GM12872 (cell line): ENCODE measurements at regions not wholly inside any gene's neighbourhood (a gene's known extent, or its start where the extent isn't known, plus 50 kb on each side); places are given as distances from the start of the nearest gene placed in this dataset.

Experiments
- CTCF ChIP-seq: IDR thresholded peaks from 3 replicates; pipeline ENCODE4 v1.5.1; 2011; ENCODE audit warnings: low read depth, mild to moderate bottlenecking, low read length, moderate library complexity; ENCODE audit not compliant: insufficient read depth

DNA sequence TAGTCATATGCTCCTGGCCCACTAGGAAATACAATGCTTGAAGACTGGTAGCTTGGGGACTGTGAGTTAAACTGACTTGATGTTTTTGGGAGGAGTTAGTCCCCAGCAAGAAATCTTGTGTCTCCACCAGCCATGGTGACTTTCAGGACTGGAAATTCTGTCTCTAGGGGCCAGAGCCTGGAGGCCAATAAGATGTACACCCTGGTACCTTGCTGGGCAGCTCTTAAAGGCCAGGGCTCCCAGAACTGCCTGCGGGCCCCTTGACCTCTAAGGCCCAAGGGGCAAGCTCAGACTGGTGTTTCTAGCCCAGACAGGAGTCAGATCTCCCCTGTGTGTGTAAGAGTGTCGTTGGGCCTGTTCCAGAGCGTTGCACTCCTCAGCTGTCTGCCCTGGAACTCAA is 128.7 kb upstream of the C11orf58 start:
- TF ChIP-seq CTCF, result no peak

- no peak for TF ChIP-seq CTCF
These were observed 130.5 kb upstream of the C11orf58 start for GRCh38 chr11:16607675-16608644.

- TF ChIP-seq CTCF, result no peak
These were observed 131.4 kb upstream of the C11orf58 start for GRCh38 chr11:16606784-16607674.

- peak; percentile 96 for TF ChIP-seq CTCF
These were observed 132.3 kb upstream of the C11orf58 start for GRCh38 chr11:16605894-16606783.

DNA sequence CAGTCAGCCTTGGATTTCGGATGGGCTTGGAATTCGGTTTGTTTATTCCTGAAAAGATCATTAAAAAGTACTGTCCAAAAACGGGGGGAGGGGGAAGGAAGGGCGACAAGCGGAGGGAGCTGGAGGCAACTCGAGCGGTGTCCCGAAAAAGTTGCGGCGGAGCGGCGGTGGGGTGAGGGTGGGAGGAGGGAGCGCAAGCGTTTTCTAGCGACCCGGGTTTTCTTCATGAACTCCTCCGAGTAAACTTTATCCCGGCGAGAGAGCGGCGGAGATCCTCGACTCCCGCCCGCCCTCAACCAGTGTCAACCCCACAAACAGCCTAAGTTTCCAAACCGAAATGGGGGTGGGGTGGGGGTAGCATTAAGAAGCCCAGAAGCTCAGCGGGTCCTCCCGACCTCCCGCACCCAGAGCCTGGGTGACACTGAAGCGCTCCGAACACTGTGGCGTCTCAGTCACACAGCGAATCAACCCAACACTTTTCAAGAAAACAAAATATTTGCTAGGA is 133.0 kb upstream of the C11orf58 start:
- TF ChIP-seq CTCF, result no peak

GRCh38 chr11:16604794-16605388 is 133.6 kb upstream of the C11orf58 start:
- no peak for TF ChIP-seq CTCF
